GM23338 (cell line): ENCODE measurements at regions not wholly inside any gene's neighbourhood (a gene's known extent, or its start where the extent isn't known, plus 50 kb on each side); places are given as distances from the start of the nearest gene placed in this dataset.

Source experiments
- ATAC-seq: fragments of 200-7000 bp; cut with Tn5 transposase; 3 replicates; pipeline ENCODE4 v1.9.1; 2020
- DNase-seq: peaks from one replicate; pipeline ENCODE4 v3.0.0-alpha.2; 2015; ENCODE audit warnings: low spot score
- H2AFZ ChIP-seq: fragments of 200-600 bp; sonication (generic); 2 replicates; pipeline ENCODE4 v1.8.0; 2016; ENCODE audit warnings: antibody characterized with exemption, mild to moderate bottlenecking, moderate library complexity
- H3F3A ChIP-seq: fragments of 200-600 bp; sonication (generic); replicated peaks from 2 replicates; pipeline ENCODE4 v1.8.0; 2017; ENCODE audit warnings: antibody characterized with exemption, mixed run types, low read depth
- H3K27ac ChIP-seq: fragments of 200-600 bp; sonication (generic); 2 replicates; pipeline ENCODE4 v1.6.1; 2016; ENCODE audit warnings: low read depth
- H3K27me3 ChIP-seq: fragments of 200-600 bp; sonication (generic); 2 replicates; pipeline ENCODE4 v1.8.0; 2016; ENCODE audit warnings: mild to moderate bottlenecking, mixed run types, moderate library complexity; ENCODE audit not compliant: insufficient read depth
- H3K36me3 ChIP-seq: fragments of 200-600 bp; sonication (generic); 2 replicates; pipeline ENCODE4 v1.8.0; 2016; ENCODE audit warnings: mild to moderate bottlenecking; ENCODE audit not compliant: insufficient read depth
- H3K4me1 ChIP-seq: fragments of 200-600 bp; sonication (generic); 2 replicates; pipeline ENCODE4 v1.8.0; 2016; ENCODE audit warnings: mild to moderate bottlenecking, moderate library complexity; ENCODE audit not compliant: insufficient read depth
- H3K4me2 ChIP-seq: fragments of 200-600 bp; sonication (generic); 2 replicates; pipeline ENCODE4 v1.7.1; 2017; ENCODE audit warnings: mixed run types
- H3K4me3 ChIP-seq: fragments of 200-600 bp; sonication (generic); 2 replicates; pipeline ENCODE4 v1.6.1; 2016; ENCODE audit warnings: mixed run types
- H3K79me2 ChIP-seq: fragments of 200-600 bp; sonication (generic); replicated peaks from 2 replicates; pipeline ENCODE4 v1.8.0; 2017; ENCODE audit warnings: mild to moderate bottlenecking; ENCODE audit not compliant: insufficient read depth
- H3K9me2 ChIP-seq: fragments of 200-600 bp; sonication (generic); 2 replicates; pipeline ENCODE4 v1.8.0; 2017; ENCODE audit not compliant: insufficient read depth
- H4K20me1 ChIP-seq: fragments of 200-600 bp; sonication (generic); replicated peaks from 2 replicates; pipeline ENCODE4 v1.8.0; 2017; ENCODE audit warnings: mild to moderate bottlenecking; ENCODE audit not compliant: insufficient read depth
- H3K27ac Mint-ChIP-seq: 2 replicates; pipeline ENCODE4 v1.8.0; 2020; ENCODE audit warnings: inconsistent platforms, mild to moderate bottlenecking, moderate library complexity, mixed read lengths
- H3K27me3 Mint-ChIP-seq: 3 replicates; pipeline ENCODE4 v1.8.0; 2022; ENCODE audit warnings: low read depth, mild to moderate bottlenecking, moderate library complexity, mixed read lengths, inconsistent platforms; ENCODE audit not compliant: insufficient read depth, poor library complexity
- H3K36me3 Mint-ChIP-seq: 3 replicates; pipeline ENCODE4 v1.8.0; 2021; ENCODE audit warnings: low read depth, mild to moderate bottlenecking, inconsistent platforms, moderate library complexity, mixed read lengths
- H3K4me1 Mint-ChIP-seq: 3 replicates; pipeline ENCODE4 v1.8.0; 2020; ENCODE audit warnings: mild to moderate bottlenecking, inconsistent platforms, mixed read lengths
- H3K4me3 Mint-ChIP-seq: 3 replicates; pipeline ENCODE4 v1.8.0; 2021; ENCODE audit warnings: moderate library complexity, mild to moderate bottlenecking, inconsistent platforms, mixed read lengths
- H3K9me3 Mint-ChIP-seq: 3 replicates; pipeline ENCODE4 v1.8.0; 2020; ENCODE audit warnings: moderate library complexity, mild to moderate bottlenecking, inconsistent platforms, mixed read lengths
- CREB1 ChIP-seq: fragments of 250-450 bp; sonication (Bioruptor Pico); IDR thresholded peaks from 2 replicates; pipeline ENCODE4 v1.5.0; 2020; ENCODE audit warnings: low read depth, mild to moderate bottlenecking, moderate library complexity
- CTCF ChIP-seq, 2 experiments: fragments of 200-600 bp in 1 of 2; sonication (generic) in 1 of 2; conservative IDR thresholded peaks; 2 replicates each; pipeline versions ENCODE4 v1.5.1 to v1.6.1; 2016 to 2017; ENCODE audit warnings: antibody characterized with exemption in 2 of 2, low read depth in 2 of 2, mild to moderate bottlenecking in 2 of 2, moderate library complexity in 1 of 2
- ETS1 ChIP-seq: IDR thresholded peaks from 2 replicates; pipeline ENCODE4 v1.6.1; 2016; ENCODE audit warnings: antibody characterized with exemption
- EZH2 ChIP-seq: fragments of 200-600 bp; sonication (generic); IDR thresholded peaks from one replicate; pipeline ENCODE4 v1.8.0; 2017; ENCODE audit warnings: antibody characterized with exemption, mild to moderate bottlenecking, low read depth; ENCODE audit not compliant: unreplicated experiment
- EZH2phosphoT487 ChIP-seq: fragments of 200-600 bp; sonication (generic); IDR thresholded peaks from one replicate; pipeline ENCODE4 v1.8.1; 2018; ENCODE audit warnings: antibody characterized with exemption; ENCODE audit not compliant: unreplicated experiment
- JUNB ChIP-seq: IDR thresholded peaks from one replicate; pipeline ENCODE4 v1.6.1; 2016; ENCODE audit warnings: antibody characterized with exemption; ENCODE audit not compliant: unreplicated experiment
- NANOG ChIP-seq: IDR thresholded peaks from 2 replicates; pipeline ENCODE4 v1.6.1; 2016; ENCODE audit warnings: antibody characterized with exemption, borderline replicate concordance
- POLR2AphosphoS5 ChIP-seq: IDR thresholded peaks from 2 replicates; pipeline ENCODE4 v1.6.1; 2016; ENCODE audit warnings: antibody characterized with exemption, low read depth
- STAT1 ChIP-seq: IDR thresholded peaks from one replicate; pipeline ENCODE4 v1.6.1; 2016; ENCODE audit warnings: antibody characterized with exemption; ENCODE audit not compliant: unreplicated experiment
- ZNF331 ChIP-seq: fragments of 250-450 bp; sonication (Bioruptor Pico); IDR thresholded peaks from 2 replicates; pipeline ENCODE4 v1.5.0; 2020; ENCODE audit warnings: low read depth, mild to moderate bottlenecking, moderate library complexity
- TF ChIP-seq, protein P1 (sequence below): fragments of 250-450 bp; sonication (Bioruptor Pico); IDR thresholded peaks from 2 replicates; pipeline ENCODE4 v1.5.0; 2020; ENCODE audit warnings: mild to moderate bottlenecking, moderate library complexity

- Histone ChIP-seq H3K4me3 (no peak overlapping the region), H4K20me1 (no peaks in the 10 kb centered on the region), H3K9me2 (no peaks in the 10 kb centered on the region), H3F3A (no peaks in the 10 kb centered on the region), H3K36me3 (no peaks in the 10 kb centered on the region), H2AFZ (peak overlapping the region; percentile 61; the same call in 1 of the 2 replicates), H3K4me1 (peaks cover 18% of the 10 kb centered on the region; the same call in 1 of the 2 replicates), H3K4me2 (no peak overlapping the region), H3K27ac (no peak overlapping the region), H3K79me2 (no peaks in the 10 kb centered on the region), H3K27me3 (no peaks in the 10 kb centered on the region)
- Mint-ChIP-seq H3K4me3 (no peak overlapping the region), H3K36me3 (no peaks in the 10 kb centered on the region), H3K27me3 (no peaks in the 10 kb centered on the region), H3K27ac (no peak overlapping the region), H3K4me1 (peaks cover 20% of the 10 kb centered on the region), H3K9me3 (no peaks in the 10 kb centered on the region)
- TF ChIP-seq POLR2AphosphoS5 (no peak), EZH2 (no peak)
- DNase-seq: no peak
- ATAC-seq: no peak
These were observed 680.0 kb downstream of the EPHA4 start for GRCh38 chr2:220892018-220892634.

GRCh38 chr2:220893411-220893810 lies 678.7 kb downstream of the EPHA4 start:
- Mint-ChIP-seq H3K9me3 (no peaks in the 10 kb centered on the region), H3K27ac (no peak overlapping the region), H3K4me1 (peaks cover 10% of the 10 kb centered on the region; the same call in 2 of the 3 replicates), H3K27me3 (no peaks in the 10 kb centered on the region), H3K4me3 (no peak overlapping the region), H3K36me3 (no peaks in the 10 kb centered on the region)
- no peaks in the 10 kb centered on the region for H3F3A ChIP-seq
- H3K36me3 ChIP-seq: no peaks in the 10 kb centered on the region
- no peaks in the 10 kb centered on the region for H3K79me2 ChIP-seq
- no peak for ATAC-seq
- no peaks in the 10 kb centered on the region for H3K27me3 ChIP-seq
- H3K4me1 ChIP-seq: peaks cover 6% of the 10 kb centered on the region; the same call in 1 of the 2 replicates
- no peaks in the 10 kb centered on the region for H3K9me2 ChIP-seq
- H3K4me3 ChIP-seq: no peak overlapping the region
- H4K20me1 ChIP-seq: no peaks in the 10 kb centered on the region
- no peak overlapping the region for H2AFZ ChIP-seq
- no peak overlapping the region for H3K4me2 ChIP-seq
- no peak overlapping the region for H3K27ac ChIP-seq
- no peak for DNase-seq
- TF ChIP-seq EZH2: no peak
- TF ChIP-seq STAT1: no peak
- TF ChIP-seq, protein P1, sequence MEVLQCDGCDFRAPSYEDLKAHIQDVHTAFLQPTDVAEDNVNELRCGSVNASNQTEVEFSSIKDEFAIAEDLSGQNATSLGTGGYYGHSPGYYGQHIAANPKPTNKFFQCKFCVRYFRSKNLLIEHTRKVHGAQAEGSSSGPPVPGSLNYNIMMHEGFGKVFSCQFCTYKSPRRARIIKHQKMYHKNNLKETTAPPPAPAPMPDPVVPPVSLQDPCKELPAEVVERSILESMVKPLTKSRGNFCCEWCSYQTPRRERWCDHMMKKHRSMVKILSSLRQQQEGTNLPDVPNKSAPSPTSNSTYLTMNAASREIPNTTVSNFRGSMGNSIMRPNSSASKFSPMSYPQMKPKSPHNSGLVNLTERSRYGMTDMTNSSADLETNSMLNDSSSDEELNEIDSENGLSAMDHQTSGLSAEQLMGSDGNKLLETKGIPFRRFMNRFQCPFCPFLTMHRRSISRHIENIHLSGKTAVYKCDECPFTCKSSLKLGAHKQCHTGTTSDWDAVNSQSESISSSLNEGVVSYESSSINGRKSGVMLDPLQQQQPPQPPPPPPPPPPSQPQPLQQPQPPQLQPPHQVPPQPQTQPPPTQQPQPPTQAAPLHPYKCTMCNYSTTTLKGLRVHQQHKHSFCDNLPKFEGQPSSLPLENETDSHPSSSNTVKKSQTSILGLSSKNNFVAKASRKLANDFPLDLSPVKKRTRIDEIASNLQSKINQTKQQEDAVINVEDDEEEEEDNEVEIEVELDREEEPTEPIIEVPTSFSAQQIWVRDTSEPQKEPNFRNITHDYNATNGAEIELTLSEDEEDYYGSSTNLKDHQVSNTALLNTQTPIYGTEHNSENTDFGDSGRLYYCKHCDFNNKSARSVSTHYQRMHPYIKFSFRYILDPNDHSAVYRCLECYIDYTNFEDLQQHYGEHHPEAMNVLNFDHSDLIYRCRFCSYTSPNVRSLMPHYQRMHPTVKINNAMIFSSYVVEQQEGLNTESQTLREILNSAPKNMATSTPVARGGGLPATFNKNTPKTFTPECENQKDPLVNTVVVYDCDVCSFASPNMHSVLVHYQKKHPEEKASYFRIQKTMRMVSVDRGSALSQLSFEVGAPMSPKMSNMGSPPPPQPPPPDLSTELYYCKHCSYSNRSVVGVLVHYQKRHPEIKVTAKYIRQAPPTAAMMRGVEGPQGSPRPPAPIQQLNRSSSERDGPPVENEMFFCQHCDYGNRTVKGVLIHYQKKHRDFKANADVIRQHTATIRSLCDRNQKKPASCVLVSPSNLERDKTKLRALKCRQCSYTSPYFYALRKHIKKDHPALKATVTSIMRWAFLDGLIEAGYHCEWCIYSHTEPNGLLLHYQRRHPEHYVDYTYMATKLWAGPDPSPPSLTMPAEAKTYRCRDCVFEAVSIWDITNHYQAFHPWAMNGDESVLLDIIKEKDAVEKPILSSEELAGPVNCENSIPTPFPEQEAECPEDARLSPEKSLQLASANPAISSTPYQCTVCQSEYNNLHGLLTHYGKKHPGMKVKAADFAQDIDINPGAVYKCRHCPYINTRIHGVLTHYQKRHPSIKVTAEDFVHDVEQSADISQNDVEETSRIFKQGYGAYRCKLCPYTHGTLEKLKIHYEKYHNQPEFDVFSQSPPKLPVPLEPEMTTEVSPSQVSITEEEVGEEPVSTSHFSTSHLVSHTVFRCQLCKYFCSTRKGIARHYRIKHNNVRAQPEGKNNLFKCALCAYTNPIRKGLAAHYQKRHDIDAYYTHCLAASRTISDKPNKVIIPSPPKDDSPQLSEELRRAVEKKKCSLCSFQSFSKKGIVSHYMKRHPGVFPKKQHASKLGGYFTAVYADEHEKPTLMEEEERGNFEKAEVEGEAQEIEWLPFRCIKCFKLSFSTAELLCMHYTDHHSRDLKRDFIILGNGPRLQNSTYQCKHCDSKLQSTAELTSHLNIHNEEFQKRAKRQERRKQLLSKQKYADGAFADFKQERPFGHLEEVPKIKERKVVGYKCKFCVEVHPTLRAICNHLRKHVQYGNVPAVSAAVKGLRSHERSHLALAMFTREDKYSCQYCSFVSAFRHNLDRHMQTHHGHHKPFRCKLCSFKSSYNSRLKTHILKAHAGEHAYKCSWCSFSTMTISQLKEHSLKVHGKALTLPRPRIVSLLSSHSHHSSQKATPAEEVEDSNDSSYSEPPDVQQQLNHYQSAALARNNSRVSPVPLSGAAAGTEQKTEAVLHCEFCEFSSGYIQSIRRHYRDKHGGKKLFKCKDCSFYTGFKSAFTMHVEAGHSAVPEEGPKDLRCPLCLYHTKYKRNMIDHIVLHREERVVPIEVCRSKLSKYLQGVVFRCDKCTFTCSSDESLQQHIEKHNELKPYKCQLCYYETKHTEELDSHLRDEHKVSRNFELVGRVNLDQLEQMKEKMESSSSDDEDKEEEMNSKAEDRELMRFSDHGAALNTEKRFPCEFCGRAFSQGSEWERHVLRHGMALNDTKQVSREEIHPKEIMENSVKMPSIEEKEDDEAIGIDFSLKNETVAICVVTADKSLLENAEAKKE (CRISPR knock-in tag): no peak
- TF ChIP-seq POLR2AphosphoS5: no peak
- no peak for TF ChIP-seq NANOG
- TF ChIP-seq ZNF331: no peak
- no peak for TF ChIP-seq CTCF (conservative IDR thresholded peaks at IDR 0.05; ENCODE audit: low read depth in 2 of 2)
- no peak for TF ChIP-seq JUNB
- no peak for TF ChIP-seq EZH2phosphoT487
- TF ChIP-seq ETS1: no peak
- no peak for TF ChIP-seq CREB1 (CRISPR knock-in tag)
